GM12873 (cell line): ENCODE measurements at regions not wholly inside any gene's neighbourhood (a gene's known extent, or its start where the extent isn't known, plus 50 kb on each side); places are given as distances from the start of the nearest gene placed in this dataset.

Experiments
- TF ChIP-seq, protein P1 (sequence below): IDR thresholded peaks from 2 replicates; pipeline ENCODE4 v1.5.1; 2012; ENCODE audit warnings: low read depth, mild to moderate bottlenecking, moderate library complexity, low read length, control low read depth; ENCODE audit not compliant: insufficient read depth; ENCODE audit errors: missing control alignments

DNA sequence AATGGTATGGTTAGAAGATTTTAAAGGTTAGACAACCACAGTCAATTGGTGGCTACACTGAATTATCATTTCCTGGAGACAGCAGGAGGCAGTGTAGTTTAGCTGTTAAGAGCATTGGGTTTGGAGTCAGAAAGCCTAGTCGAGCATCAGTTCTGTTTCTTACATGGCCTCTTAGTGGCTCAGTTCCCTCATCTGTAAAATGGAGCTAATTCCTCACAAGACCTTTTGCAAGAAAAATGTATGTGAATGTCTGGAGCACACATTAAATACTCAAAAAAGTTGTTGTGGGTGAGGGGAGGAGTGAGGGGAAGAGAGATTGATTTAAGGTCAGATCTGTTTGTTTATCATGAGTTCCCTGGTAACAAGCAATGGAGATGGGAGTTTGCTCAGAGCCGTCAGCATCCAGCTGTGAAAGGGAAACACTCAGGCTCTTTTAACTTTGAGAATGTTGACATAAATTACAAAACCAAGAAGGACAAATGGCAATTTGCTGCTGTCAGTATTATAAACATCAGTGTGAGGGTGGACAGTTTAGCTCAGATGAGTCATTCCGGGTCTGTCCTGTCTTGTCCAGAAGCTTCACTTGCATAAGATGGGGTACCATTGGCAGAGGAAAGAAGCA is 98.2 kb upstream of the PGRMC2 start:
- TF ChIP-seq, protein P1, sequence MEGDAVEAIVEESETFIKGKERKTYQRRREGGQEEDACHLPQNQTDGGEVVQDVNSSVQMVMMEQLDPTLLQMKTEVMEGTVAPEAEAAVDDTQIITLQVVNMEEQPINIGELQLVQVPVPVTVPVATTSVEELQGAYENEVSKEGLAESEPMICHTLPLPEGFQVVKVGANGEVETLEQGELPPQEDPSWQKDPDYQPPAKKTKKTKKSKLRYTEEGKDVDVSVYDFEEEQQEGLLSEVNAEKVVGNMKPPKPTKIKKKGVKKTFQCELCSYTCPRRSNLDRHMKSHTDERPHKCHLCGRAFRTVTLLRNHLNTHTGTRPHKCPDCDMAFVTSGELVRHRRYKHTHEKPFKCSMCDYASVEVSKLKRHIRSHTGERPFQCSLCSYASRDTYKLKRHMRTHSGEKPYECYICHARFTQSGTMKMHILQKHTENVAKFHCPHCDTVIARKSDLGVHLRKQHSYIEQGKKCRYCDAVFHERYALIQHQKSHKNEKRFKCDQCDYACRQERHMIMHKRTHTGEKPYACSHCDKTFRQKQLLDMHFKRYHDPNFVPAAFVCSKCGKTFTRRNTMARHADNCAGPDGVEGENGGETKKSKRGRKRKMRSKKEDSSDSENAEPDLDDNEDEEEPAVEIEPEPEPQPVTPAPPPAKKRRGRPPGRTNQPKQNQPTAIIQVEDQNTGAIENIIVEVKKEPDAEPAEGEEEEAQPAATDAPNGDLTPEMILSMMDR = no peak

DNA sequence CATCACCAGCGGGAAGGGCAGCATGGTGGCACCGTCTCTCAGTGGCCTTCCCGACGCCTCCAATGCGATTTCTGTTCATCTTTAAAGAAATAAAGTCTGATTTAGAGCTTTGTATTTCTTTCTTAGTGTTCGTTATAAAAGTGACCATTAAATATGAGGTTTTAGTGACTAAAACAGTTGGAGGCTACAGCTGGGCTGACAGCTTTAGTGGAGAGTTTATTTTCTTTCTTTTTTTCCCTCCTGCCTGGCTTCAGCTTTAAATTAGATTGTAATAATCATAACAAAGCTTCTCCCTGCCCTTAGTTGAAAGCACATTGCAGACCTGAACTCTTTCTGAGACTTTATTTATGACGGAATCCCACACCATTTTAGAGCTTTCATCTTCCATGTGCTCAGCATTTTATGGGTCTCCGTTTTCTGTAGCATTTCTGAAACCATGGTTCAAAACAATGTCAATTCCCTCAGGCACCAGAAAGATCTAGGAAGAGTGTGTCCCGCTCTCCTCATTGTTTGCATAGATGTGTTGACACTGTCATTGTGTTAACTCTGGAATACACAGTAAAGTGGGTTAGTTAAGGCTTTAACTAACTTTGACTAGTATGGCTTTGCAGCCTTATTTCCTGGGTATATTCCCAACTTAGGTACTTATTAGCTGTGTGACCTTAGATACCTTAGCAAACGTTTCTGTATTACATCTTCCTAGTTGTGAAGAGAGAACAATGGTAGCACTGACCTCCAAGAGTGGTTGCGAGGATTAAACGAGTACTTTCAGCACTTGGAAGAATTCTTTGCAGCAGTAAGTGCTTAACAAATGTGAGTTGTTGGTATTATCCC is 97.4 kb upstream of the PGRMC2 start:
- TF ChIP-seq, protein P1 = no peak

DNA sequence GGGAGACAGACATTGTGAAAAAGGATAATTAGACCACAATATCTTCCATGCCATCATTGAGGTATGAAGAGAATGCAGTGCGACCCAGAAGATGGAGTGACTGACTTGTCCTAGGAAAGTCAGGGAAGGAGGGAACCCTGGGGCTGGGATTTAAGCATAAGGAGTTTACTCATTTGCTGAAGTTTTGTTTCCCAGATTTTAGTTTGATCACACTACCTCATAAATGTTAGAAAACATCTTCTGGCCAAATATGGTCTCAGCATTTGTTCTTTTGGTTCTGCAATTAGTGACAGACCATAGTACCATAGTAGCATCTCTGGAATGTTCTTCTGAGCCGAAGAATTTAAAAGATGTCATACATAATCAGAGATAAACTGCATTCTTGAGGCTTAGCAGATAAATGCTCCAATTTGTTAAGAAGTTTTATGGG is 96.5 kb upstream of the PGRMC2 start:
- TF ChIP-seq, protein P1 = no peak

DNA sequence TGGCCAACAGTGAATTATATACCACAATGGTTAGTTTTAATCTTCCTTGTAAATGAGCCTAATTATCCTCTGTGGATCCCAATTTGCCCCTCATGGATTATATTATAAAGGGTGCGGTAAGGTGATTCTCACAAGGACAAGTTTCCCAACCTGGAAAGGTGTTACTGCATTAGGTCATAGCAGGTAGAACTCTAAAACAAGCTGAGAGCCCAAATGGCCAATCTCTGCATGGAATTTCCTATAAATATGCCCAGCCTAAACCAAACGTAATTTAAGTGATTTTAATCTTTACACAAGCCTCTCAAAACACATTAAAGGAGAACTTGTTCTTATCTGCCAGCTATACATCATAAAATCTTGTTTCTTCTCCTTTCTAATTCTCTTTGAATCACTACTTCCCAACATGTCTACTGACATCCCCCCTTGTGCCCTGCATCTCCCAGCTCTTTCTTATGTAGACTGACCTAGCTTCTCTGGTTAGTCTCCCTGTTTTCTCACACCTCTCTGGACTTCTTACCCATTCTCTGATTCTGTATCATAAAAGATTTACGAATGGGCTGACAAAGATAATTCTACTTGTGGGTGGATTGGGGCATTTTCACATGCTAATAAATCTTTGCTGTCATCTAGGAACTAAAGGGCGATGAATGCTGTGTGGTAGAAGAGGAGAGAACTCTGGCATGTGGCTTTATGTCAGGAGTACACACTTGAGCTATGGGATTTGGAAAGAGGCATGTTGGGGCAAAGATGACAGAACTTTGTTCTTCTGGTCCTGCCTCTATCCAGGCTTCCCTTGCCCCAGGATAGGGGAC is 94.3 kb upstream of the PGRMC2 start:
- TF ChIP-seq, protein P1 = no peak

DNA sequence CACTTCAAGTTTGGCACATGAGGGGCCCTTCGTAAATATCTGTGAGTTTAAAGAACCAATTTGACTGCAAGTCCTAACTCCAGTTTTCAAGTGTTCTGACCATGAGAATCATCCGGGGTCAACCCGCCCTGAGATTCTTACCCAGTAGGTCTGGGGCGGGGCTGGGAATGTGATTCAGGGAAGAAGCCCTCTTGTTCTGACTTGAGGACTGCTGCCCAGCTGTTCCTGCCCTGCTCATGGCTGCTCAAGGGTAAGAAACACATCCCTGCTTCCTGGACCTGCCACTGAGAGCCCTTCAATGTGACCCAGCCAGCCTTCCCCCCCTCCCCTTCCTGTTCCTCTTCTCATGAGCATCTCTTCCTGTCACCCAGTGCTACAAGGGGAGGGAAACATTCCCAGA is 92.7 kb upstream of the PGRMC2 start:
- TF ChIP-seq, protein P1 = no peak

DNA sequence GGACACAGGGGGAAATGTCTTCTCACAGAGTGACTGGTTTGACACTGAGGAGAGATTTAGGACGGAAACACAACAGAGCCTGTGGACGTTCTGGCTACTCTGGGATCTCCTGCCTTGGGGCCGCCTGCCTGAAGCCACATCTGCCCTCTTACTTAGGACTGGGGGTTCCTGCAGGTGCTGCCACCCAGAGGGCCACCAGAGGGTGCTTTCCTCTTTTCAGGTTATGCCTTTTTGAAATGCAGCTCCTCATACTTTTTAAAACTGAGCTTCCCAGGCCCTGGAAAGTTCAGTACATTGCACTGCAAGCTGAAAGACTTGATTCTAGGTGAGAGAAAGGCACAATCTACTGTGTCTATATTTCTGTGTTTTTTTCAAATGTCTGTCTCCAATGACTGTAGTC is 92.2 kb upstream of the PGRMC2 start:
- TF ChIP-seq, protein P1 = peak; percentile 53

DNA sequence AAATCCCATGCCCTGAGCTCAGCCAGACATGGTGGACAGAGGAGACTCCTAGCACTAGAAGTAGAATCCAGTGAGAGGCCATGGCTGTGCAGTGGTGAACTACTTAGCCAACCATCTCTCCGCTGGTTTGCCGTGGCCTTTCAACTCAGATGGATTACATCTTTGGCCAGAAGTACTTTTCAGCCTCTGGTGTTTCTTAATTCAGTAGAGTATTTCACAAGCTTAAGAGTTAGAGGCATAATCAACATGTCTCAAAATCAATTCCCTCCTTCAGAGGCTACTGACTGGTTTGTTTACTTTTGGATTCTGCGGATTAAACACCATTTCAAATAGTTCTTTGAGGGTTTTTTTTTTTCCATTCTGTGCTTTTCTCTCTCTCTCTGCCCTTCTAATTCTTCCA is 91.1 kb upstream of the PGRMC2 start:
- TF ChIP-seq, protein P1 = no peak
